ENCODE measurements at regions not wholly inside any gene's neighbourhood (a gene's known extent, or its start where the extent isn't known, plus 50 kb on each side); places are given as distances from the start of the nearest gene placed in this dataset.

GRCh38 chr1:212179394-212180076 lies 105.7 kb upstream of the PPP2R5A start:
- H3K4me3 ChIP-seq (ENCODE audit: low read length), result no peak overlapping the region
- DNase-seq (ENCODE audit: low read depth), result peak; percentile 90
- no peak for TF ChIP-seq CTCF (conservative IDR thresholded peaks at IDR 0.05; ENCODE audit: low read depth, low read length)

DNA sequence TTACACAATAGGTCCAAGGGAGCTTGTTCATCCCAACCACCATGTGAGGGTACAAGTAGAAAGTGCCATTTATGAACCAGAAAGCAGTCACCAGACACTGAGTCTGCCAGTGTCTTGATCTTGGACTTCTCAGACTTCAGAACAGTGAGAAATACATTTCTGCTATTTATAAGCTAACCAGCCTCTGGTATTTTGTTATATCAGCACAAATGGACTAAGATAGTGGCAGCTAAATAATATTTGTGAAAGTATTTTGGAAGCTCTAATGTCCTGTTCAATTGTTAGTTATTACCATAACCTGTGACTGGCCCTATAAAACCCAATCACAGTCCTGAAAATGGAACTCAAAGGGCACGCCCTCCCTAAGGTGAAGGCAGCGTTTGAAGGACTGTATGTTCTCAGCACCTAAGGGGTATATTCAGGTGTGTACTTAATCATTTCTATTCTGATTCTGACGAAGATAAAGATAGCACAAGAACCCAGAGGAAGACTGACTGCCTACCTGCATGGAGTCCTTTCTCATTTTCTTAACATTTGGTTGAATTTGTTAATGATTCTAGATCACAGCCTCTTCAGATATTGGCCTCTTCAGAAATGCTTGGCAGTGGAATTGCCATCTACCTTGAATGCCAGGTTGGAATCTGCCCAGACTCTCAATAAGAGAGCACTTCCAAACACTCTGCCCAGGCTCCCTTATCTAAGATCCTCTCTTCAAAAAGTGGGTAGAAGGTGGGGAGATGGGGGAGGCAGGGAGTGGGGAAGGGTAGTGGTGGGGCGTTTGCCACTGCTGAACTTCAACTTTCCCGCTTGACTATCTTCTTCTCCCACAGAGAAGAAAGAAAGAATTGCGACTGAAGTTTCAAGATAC lies 104.0 kb upstream of the PPP2R5A start:
- H3K4me3 ChIP-seq (ENCODE audit: low read length), result no peak overlapping the region
- no peak for DNase-seq (ENCODE audit: low read depth)
- TF ChIP-seq CTCF (conservative IDR thresholded peaks at IDR 0.05; ENCODE audit: low read depth, low read length), result no peak

DNA sequence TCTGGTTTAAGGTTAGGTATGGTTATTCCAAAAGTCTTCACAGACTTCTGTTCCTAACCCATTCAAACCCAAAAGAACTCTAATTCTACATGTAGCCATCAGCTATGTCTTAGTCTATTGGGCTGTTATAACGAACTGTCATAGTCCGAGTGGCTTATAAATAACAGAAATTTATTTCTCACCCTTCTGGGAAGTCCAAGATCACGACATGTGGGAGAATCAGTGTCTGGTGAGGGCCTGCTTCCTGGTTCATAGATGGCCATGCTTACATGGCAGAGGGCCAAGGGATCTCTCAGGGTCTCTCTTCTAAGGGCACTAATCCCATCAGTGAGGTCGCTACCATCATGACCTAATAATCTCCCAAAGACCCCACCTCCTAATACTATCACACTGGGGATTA lies 103.0 kb upstream of the PPP2R5A start:
- no peak for TF ChIP-seq CTCF (conservative IDR thresholded peaks at IDR 0.05; ENCODE audit: low read depth, low read length)
- DNase-seq (ENCODE audit: low read depth), result no peak
- H3K4me3 ChIP-seq (ENCODE audit: low read length), result no peak overlapping the region

- no peak overlapping the region for H3K4me3 ChIP-seq (ENCODE audit: low read length)
- no peak for DNase-seq (ENCODE audit: low read depth)
- no peak for TF ChIP-seq CTCF (conservative IDR thresholded peaks at IDR 0.05; ENCODE audit: low read depth, low read length)
Observed at GRCh38 chr1:212182579-212182978, 102.6 kb upstream of the PPP2R5A start.

- H3K4me3 ChIP-seq (ENCODE audit: low read length), result no peak overlapping the region
- no peak for DNase-seq (ENCODE audit: low read depth)
- TF ChIP-seq CTCF (conservative IDR thresholded peaks at IDR 0.05; ENCODE audit: low read depth, low read length), result no peak
Observed at GRCh38 chr1:212186427-212187207, 98.6 kb upstream of the PPP2R5A start.

GRCh38 chr1:212188599-212189351 lies 96.4 kb upstream of the PPP2R5A start:
- no peak overlapping the region for H3K4me3 ChIP-seq (ENCODE audit: low read length)
- DNase-seq (ENCODE audit: low read depth), result no peak
- no peak for TF ChIP-seq CTCF (conservative IDR thresholded peaks at IDR 0.05; ENCODE audit: low read depth, low read length)
